ENCODE measurements at regions not wholly inside any gene's neighbourhood (a gene's known extent, or its start where the extent isn't known, plus 50 kb on each side); places are given as distances from the start of the nearest gene placed in this dataset.

DNA sequence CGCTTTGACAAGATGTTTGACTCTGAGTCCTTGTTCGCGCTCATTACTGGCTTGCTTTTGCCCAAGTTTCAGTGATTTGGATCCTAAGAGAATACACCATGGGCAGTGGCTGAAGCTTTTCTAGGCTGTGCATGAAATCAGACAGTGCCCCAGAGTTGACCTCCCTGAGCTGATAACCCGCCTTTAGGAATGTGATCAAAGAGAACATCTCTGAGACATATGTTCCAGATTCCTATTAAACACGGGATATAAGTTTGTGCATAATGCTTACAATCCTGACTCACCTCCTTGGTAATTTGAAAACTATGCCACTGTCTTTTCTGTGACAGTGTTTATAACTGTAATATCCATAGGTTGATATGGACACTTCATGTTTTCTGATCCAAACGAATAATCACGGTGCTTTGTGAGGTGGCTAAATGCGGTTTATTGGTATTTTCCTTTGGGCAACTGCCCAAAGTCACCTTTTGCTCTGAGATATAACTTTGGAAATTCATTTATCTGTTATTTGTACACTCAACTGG lies 732.9 kb downstream of the MTRR start:
- TF ChIP-seq POLR2AphosphoS5 (IDR thresholded peaks at IDR 0.05) (no peak), POLR2A (IDR thresholded peaks at IDR 0.05) (no peak), EP300 (IDR thresholded peaks at IDR 0.05; ENCODE audit: low read depth) (no peak), CTCF (IDR thresholded peaks at IDR 0.05) (no peak)
- Histone ChIP-seq H3K36me3 (no peaks in the 10 kb centered on the region), H3K4me3 (no peak overlapping the region), H3K9me3 (no peaks in the 10 kb centered on the region), H3K4me1 (no peaks in the 10 kb centered on the region), H3K27me3 (no peaks in the 10 kb centered on the region), H3K27ac (no peak overlapping the region)
- intact Hi-C loops (cut with DNase I; ENCODE audit: low total_unique reads) (no loop called here), in situ Hi-C loops (cut with MboI; ENCODE audit: low pct_ligation_motif_present in 1 of 4, low pct_unique_long_range_greater_than_20kb in 1 of 4, low sequenced_read_pairs in 3 of 4) (no loop called here)
- DNase-seq, result no peak
- 84 to 94% methylated on average over 4 to 8 of the region's 8 CpGs for WGBS, 2 donors (ENCODE audit: low coverage in 1 of 2)

GRCh38 chr5:8606231-8606630 lies 737.3 kb downstream of the MTRR start:
- no peak for DNase-seq
- intact Hi-C loops (cut with DNase I; ENCODE audit: low total_unique reads) (no loop called here), in situ Hi-C loops (cut with MboI; ENCODE audit: low pct_ligation_motif_present in 1 of 4, low pct_unique_long_range_greater_than_20kb in 1 of 4, low sequenced_read_pairs in 3 of 4) (no loop called here)
- Histone ChIP-seq H3K9me3 (no peaks in the 10 kb centered on the region), H3K4me3 (no peak overlapping the region), H3K27ac (no peak overlapping the region), H3K27me3 (no peaks in the 10 kb centered on the region), H3K4me1 (no peaks in the 10 kb centered on the region), H3K36me3 (no peaks in the 10 kb centered on the region)
- no peak for TF ChIP-seq POLR2A (IDR thresholded peaks at IDR 0.05)
- no peak for TF ChIP-seq POLR2AphosphoS5 (IDR thresholded peaks at IDR 0.05)
- no peak for TF ChIP-seq EP300 (IDR thresholded peaks at IDR 0.05; ENCODE audit: low read depth)
- no peak for TF ChIP-seq CTCF (IDR thresholded peaks at IDR 0.05)

GRCh38 chr5:8611067-8611466 lies 742.1 kb downstream of the MTRR start:
- intact Hi-C loops (cut with DNase I; ENCODE audit: low total_unique reads), result no loop called here
- TF ChIP-seq POLR2A (IDR thresholded peaks at IDR 0.05) (no peak), POLR2AphosphoS5 (IDR thresholded peaks at IDR 0.05) (no peak)
- no peak for DNase-seq
- Histone ChIP-seq H3K36me3 (no peaks in the 10 kb centered on the region), H3K4me1 (no peaks in the 10 kb centered on the region), H3K27me3 (no peaks in the 10 kb centered on the region), H3K27ac (no peak overlapping the region), H3K4me3 (no peak overlapping the region), H3K9me3 (no peaks in the 10 kb centered on the region)
- WGBS, 2 donors (ENCODE audit: low coverage in 1 of 2), result 88 to 93% methylated on average over 3 of the region's 3 CpGs
- in situ Hi-C loops (cut with MboI; ENCODE audit: low pct_ligation_motif_present in 1 of 4, low pct_unique_long_range_greater_than_20kb in 1 of 4, low sequenced_read_pairs in 3 of 4), result no loop called here

- H3K4me3 ChIP-seq, result no peak overlapping the region
- TF ChIP-seq CTCF (IDR thresholded peaks at IDR 0.05) (no peak), POLR2AphosphoS5 (IDR thresholded peaks at IDR 0.05) (no peak), POLR2A (IDR thresholded peaks at IDR 0.05) (no peak), EP300 (IDR thresholded peaks at IDR 0.05; ENCODE audit: low read depth) (no peak)
- in situ Hi-C loops (cut with MboI; ENCODE audit: low pct_ligation_motif_present in 1 of 4, low pct_unique_long_range_greater_than_20kb in 1 of 4, low sequenced_read_pairs in 3 of 4) (no loop called here), intact Hi-C loops (cut with DNase I; ENCODE audit: low total_unique reads) (no loop called here)
- H3K9me3 ChIP-seq, result no peaks in the 10 kb centered on the region
- WGBS, 2 donors (ENCODE audit: low coverage in 1 of 2), result 80 to 83% methylated on average over 1 to 4 of the region's 4 CpGs
- no peaks in the 10 kb centered on the region for H3K36me3 ChIP-seq
- no peak overlapping the region for H3K27ac ChIP-seq
- no peaks in the 10 kb centered on the region for H3K27me3 ChIP-seq
- DNase-seq, result no peak
- no peaks in the 10 kb centered on the region for H3K4me1 ChIP-seq
Observed at GRCh38 chr5:8613078-8613685, 744.2 kb downstream of the MTRR start.

All from transverse colon (tissue), 4 donors.